HG03095 (cell line): ENCODE measurements at regions not wholly inside any gene's neighbourhood (a gene's known extent, or its start where the extent isn't known, plus 50 kb on each side); places are given as distances from the start of the nearest gene placed in this dataset.

Experiments used
- ATAC-seq: cut with Tn5 transposase; IDR thresholded peaks from one replicate; pipeline ENCODE4 v1.9.1; 2021; ENCODE audit warnings: moderate library complexity; ENCODE audit not compliant: unreplicated experiment

GRCh38 chr6:109315341-109316110 lies 66.7 kb downstream of the CD164 start:
- no peak for ATAC-seq

- no peak for ATAC-seq
Measured at GRCh38 chr6:109314313-109314712, 68.0 kb downstream of the CD164 start.

- ATAC-seq: no peak
Measured at GRCh38 chr6:109313139-109313538, 69.1 kb downstream of the CD164 start.

GRCh38 chr6:109311471-109311870 lies 70.8 kb downstream of the CD164 start:
- ATAC-seq: no peak

GRCh38 chr6:109309917-109310316 lies 72.3 kb downstream of the CD164 start:
- no peak for ATAC-seq

GRCh38 chr6:109308018-109308492 lies 74.2 kb downstream of the CD164 start:
- no peak for ATAC-seq

GRCh38 chr6:109306733-109307132 lies 75.5 kb downstream of the CD164 start:
- ATAC-seq: no peak

GRCh38 chr6:109305028-109305427 lies 77.2 kb downstream of the CD164 start:
- no peak for ATAC-seq

- peak; percentile 54 for ATAC-seq
Measured at GRCh38 chr6:109304284-109305015, 77.8 kb downstream of the CD164 start.

- ATAC-seq: no peak
Measured at GRCh38 chr6:109303640-109304283, 78.5 kb downstream of the CD164 start.

GRCh38 chr6:109303164-109303563 lies 79.1 kb downstream of the CD164 start:
- ATAC-seq: no peak

- ATAC-seq: no peak
Measured at GRCh38 chr6:109302176-109302575, 80.1 kb downstream of the CD164 start.

- ATAC-seq: no peak
Measured at GRCh38 chr6:109301418-109301817, 80.8 kb downstream of the CD164 start.

- no peak for ATAC-seq
Measured at GRCh38 chr6:109300874-109301273, 81.4 kb downstream of the CD164 start.

GRCh38 chr6:109299776-109300564 lies 82.3 kb downstream of the CD164 start:
- ATAC-seq: no peak

GRCh38 chr6:109299265-109299607 lies 83.0 kb downstream of the CD164 start:
- no peak for ATAC-seq

GRCh38 chr6:109298605-109299264 lies 83.5 kb downstream of the CD164 start:
- ATAC-seq: no peak

- ATAC-seq: no peak
Measured at GRCh38 chr6:109297406-109298110, 84.7 kb downstream of the CD164 start.

- ATAC-seq: no peak
Measured at GRCh38 chr6:109296971-109297372, 85.3 kb downstream of the CD164 start.

GRCh38 chr6:109296452-109296851 lies 85.8 kb downstream of the CD164 start:
- ATAC-seq: no peak
